ENCODE measurements at regions not wholly inside any gene's neighbourhood (a gene's known extent, or its start where the extent isn't known, plus 50 kb on each side); places are given as distances from the start of the nearest gene placed in this dataset.

GRCh38 chr1:82640352-82640751 is 839.6 kb downstream of the ADGRL2 start:
- no peak for TF ChIP-seq CTCF (IDR thresholded peaks at IDR 0.05)
- DNase-seq, result no peak
- H3K9me3 ChIP-seq, result no peaks in the 10 kb centered on the region
- no peak overlapping the region for H3K27ac ChIP-seq
- intact Hi-C loops (cut with DNase I), result no loop called here
- H3K36me3 ChIP-seq, result no peaks in the 10 kb centered on the region
- ATAC-seq, result no peak
- H3K4me1 ChIP-seq, result no peaks in the 10 kb centered on the region
- no peak overlapping the region for H3K4me3 ChIP-seq
- H3K27me3 ChIP-seq (ENCODE audit: low read depth), result no peaks in the 10 kb centered on the region

- TF ChIP-seq CTCF (IDR thresholded peaks at IDR 0.05), result no peak
- H3K36me3 ChIP-seq, result no peaks in the 10 kb centered on the region
- no peak overlapping the region for H3K27ac ChIP-seq
- no peaks in the 10 kb centered on the region for H3K27me3 ChIP-seq (ENCODE audit: low read depth)
- no peak for DNase-seq
- no peak overlapping the region for H3K4me3 ChIP-seq
- no peak for ATAC-seq
- no peaks in the 10 kb centered on the region for H3K9me3 ChIP-seq
- H3K4me1 ChIP-seq, result no peaks in the 10 kb centered on the region
- intact Hi-C loops (cut with DNase I), result no loop called here
Measured at GRCh38 chr1:82634266-82634665, 833.5 kb downstream of the ADGRL2 start.

- intact Hi-C loops (cut with DNase I), result no loop called here
- no peak for ATAC-seq
- no peak for TF ChIP-seq CTCF (IDR thresholded peaks at IDR 0.05)
- DNase-seq, result no peak
- Histone ChIP-seq H3K27me3 (ENCODE audit: low read depth) (no peaks in the 10 kb centered on the region), H3K4me1 (no peaks in the 10 kb centered on the region), H3K9me3 (no peaks in the 10 kb centered on the region), H3K27ac (no peak overlapping the region), H3K4me3 (no peak overlapping the region), H3K36me3 (no peaks in the 10 kb centered on the region)
Measured at GRCh38 chr1:82632155-82632554, 831.4 kb downstream of the ADGRL2 start.

GRCh38 chr1:82628887-82629286 is 828.2 kb downstream of the ADGRL2 start:
- TF ChIP-seq CTCF (IDR thresholded peaks at IDR 0.05), result no peak
- DNase-seq, result no peak
- Histone ChIP-seq H3K9me3 (peaks cover 9% of the 10 kb centered on the region), H3K4me3 (no peak overlapping the region), H3K27me3 (ENCODE audit: low read depth) (no peaks in the 10 kb centered on the region), H3K4me1 (no peaks in the 10 kb centered on the region), H3K36me3 (no peaks in the 10 kb centered on the region), H3K27ac (no peak overlapping the region)
- intact Hi-C loops (cut with DNase I), result no loop called here
- ATAC-seq, result no peak

GRCh38 chr1:82625537-82625936 is 824.8 kb downstream of the ADGRL2 start:
- intact Hi-C loops (cut with DNase I), result no loop called here
- no peak for ATAC-seq

More at GRCh38 chr1:82625537-82625936, 824.8 kb downstream of the ADGRL2 start:
- TF ChIP-seq CTCF (IDR thresholded peaks at IDR 0.05), result no peak
- no peaks in the 10 kb centered on the region for H3K36me3 ChIP-seq
- H3K27me3 ChIP-seq (ENCODE audit: low read depth), result no peaks in the 10 kb centered on the region
- H3K4me1 ChIP-seq, result no peaks in the 10 kb centered on the region
- H3K27ac ChIP-seq, result no peak overlapping the region
- DNase-seq, result no peak
- peaks cover 9% of the 10 kb centered on the region for H3K9me3 ChIP-seq
- no peak overlapping the region for H3K4me3 ChIP-seq
